ENCODE measurements at regions not wholly inside any gene's neighbourhood (a gene's known extent, or its start where the extent isn't known, plus 50 kb on each side); places are given as distances from the start of the nearest gene placed in this dataset.

- no peak for TF ChIP-seq CTCF (conservative IDR thresholded peaks at IDR 0.05; ENCODE audit: low read depth, low read length)
- TF ChIP-seq EZH2 (IDR thresholded peaks at IDR 0.05; ENCODE audit: low read length, unreplicated experiment): no peak
These were observed 606.0 kb upstream of the GCFC2 start for GRCh38 chr2:76316691-76317090.
